NCI-H1105 treated with DMSO at 0.1 percent for 48 hours (cell line): ENCODE measurements at regions not wholly inside any gene's neighbourhood (a gene's known extent, or its start where the extent isn't known, plus 50 kb on each side); places are given as distances from the start of the nearest gene placed in this dataset.
"Not testable (repeated sequence)": the region's sequence is repeated elsewhere in the genome, so short reads cannot be mapped to it uniquely, and the experiment has no call there.

Source experiments
- DNase-seq: peaks from one replicate; lab custom pipeline; 2025; lab: John Stamatoyannopoulos, UW

DNA sequence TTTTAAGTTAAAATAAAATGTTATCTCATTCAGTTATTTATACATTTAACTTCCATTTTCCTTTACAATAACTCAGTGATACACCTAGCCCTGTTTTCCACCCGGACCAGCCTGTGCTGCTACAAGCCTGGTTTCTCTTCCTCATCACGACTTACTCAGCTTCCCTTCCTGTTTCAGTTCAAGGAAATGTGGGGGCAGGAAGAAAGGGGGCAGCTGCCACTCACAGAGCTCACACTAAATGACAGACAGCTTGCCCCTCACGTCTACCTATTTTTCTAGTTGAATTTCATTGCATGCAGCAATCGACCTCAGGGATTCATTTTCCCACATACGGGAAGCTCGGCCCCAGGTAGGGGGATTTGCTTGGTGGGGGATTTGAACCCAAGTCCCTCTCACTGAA is 442.6 kb downstream of the TMEM121 start:
- DNase-seq: not testable (repeated sequence)

DNA sequence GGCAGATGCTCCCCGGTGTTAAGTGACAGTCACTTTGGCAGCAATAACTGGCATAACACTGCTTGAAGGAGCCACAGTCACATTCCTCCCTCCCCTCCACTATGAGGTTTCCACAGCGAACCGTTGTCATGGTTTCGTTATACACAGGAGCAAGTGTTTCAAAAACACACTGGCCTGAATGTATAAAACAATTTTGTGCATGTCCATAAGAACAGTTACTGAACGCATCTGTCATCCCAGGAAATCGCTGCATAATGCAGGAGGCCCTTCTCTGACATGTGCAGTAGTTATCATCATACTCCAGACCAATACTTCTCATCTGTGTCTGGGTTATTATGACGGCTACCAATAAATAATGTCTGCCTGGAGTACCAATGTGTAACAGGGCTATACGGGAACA is 444.4 kb downstream of the TMEM121 start:
- not testable (repeated sequence) for DNase-seq

DNA sequence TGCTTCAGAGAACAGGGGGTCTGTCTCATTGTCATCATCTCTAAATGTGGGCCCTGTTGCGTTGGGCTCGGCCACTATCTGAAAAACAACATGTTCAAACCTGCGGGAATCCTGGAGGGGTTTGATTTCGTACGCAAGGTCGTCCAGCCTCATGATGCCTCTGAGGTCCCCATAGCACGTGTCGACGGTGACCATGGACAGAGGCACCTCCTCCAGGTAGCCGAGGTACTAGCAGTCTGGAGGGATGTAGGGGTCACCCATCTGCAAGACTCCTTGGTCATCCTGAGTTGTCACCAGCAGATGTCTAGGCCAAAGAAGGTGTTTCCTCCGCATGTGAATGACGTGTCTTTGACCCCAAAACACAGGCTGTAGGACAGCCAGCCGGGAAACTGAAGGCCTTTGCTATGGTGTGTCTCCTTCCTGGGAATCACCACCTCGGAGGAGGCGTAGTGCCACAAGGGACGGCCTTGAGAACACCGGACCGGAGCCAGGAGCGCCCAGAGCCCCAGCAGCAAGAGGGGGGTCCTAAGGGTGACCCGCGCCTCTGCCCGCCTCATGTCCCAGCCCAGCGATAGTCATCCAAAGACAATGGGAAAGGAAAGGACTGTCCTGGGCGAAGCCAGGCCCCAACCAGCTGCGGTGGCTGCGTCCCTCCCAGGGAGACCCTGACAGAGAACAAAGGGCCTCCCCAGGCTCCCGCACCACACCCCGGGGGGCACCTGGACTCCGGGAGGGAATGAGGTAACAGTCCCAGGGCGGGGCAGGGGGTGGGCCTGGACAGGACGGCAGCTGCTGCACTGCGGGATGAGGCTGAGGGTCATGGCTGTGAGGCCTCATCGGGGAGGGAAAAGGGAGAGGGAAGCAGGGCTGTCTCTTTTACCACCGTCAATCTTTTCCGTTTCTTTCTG is 445.5 kb downstream of the TMEM121 start:
- no peak for DNase-seq

DNA sequence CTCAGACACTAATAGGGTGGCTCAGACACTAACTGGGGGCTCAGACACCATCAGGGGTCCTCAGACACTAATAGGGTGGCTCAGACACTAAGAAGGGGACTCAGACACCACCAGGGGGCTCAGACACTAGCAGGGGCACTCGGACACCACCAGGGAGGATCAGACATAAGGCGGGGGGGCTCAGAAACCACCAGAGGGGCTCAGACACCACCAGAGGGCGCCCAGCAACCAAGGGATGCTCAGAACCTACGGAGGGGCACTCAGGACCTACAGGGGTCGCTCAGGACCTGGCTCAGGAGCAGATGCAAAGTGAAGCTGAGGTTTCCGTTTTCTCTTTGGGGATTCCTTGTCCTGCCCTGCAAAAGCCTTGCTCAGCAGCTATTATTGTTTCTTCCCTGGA is 448.5 kb downstream of the TMEM121 start:
- no peak for DNase-seq

DNA sequence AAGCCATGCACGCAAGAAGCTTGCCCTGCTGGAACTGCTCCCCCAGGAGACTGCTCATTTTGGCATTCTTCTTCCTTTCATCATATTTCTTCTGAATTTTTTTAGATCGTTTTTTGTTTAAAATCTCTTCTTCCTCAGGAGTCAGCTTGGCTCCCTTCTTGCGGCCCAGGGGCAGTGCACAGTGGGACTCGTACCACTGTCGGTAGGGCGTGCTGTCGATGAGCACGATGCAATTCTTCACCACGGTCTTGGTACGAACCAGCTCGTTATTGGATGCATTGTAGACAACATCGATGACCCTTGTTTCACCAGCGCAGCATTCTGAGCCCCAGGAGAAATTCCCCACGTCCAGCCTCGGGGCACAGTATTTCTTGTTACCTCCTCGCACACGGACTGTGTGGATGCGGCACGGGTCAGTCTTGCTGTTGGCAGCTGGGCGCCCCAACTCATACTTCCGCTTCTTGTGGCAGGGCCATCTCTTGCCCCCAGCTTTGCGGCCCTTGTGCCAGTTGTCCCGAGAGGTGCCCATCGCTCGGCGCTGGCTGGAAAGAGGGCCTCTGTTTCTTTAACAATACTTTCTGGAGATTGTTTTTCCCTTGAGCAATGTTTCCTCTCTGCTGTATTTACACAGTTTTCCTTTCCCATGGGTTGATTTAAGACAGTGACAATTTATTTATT is 452.4 kb downstream of the TMEM121 start:
- no peak for DNase-seq

DNA sequence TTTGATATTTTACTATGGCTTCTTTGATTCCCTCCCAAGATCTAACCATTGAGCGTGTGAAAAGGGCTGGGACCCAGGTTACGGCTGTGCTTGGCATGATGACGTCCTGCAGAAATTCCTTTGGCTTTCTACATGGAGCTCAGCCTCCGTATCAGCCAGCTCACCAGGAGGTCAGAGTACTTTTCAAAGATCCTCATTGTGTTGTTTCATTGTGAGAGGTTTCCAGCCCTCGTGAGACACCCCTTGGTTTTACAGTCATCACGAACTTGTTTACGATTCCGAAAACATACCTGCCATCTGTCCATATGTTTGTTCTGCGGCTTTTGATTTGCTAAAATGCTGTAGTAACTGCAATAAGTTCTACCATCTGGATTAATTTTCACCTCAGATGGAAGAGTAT is 453.1 kb downstream of the TMEM121 start:
- DNase-seq: no peak

DNA sequence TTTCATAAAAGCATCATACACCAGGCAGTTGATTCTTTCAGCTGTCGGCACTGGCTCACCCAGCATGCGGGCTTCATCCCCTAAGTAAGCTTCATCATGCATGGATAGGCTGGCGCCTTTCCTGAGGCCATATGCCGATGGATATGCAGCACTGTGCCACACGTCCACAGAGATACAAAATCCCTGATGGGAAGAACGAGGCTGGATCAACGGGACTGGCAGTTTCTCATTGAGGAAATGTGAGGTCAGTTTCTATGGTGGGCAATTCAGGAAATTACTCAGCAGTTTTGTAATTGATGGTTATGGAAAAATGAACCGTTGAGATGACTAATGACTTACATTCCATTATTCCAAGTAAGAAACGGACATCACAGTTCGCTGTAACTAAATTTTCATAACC is 453.8 kb downstream of the TMEM121 start:
- no peak for DNase-seq

DNA sequence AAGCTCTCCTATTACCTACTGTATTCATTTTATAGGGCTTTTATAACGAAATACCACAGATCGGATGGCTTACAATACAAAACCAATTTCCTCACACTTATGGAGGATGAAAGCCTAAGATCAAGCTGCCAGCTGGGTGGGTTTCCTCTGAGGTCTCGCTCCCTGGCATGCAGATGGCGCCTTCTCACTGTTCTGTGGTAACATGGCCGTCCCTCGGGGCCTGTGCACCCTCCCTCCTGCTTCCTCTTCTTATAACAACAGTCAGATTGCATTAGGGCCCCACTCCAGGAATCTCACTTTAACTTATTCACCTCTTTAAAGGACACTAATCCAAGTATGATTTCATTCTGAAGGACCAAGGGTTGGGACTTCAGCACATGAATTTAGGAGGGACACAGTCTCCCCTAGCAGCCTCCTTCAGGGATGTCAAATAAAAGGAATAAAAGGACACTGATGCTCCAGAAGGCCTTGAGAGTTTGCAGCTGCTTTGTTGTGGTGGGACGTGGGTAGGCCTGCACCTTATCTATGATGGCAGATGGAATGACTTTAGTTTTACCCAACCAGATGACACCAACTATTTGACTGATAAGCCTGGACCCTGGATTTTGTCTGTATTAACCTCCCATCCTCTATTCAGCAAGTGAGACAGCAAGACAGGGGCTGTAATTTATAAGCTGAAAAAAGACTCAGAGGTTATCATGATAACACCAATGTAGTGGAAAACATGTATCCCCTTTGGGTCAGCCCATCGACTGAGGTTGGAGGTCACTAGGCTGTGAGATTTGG is 455.3 kb downstream of the TMEM121 start:
- not testable (repeated sequence) for DNase-seq

DNA sequence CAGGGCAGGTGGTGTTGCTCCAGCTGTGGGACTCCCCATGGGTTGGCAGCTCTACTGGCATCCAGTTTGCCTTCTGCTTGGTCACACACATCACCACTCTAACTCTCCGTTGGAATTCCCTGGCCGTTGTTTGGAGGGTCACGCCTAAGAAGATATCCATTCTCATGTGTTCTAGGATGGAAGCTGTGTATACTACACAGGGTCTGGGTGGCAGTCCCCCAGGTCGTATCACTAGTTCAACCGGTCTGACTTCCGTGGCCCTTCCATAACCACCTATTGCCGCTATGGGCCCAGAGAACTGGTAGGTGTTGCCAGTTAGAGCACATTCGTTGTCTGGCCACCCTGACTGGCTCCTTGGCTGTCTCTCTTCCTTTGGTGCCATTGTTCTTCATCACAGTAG is 456.3 kb downstream of the TMEM121 start:
- no peak for DNase-seq

DNA sequence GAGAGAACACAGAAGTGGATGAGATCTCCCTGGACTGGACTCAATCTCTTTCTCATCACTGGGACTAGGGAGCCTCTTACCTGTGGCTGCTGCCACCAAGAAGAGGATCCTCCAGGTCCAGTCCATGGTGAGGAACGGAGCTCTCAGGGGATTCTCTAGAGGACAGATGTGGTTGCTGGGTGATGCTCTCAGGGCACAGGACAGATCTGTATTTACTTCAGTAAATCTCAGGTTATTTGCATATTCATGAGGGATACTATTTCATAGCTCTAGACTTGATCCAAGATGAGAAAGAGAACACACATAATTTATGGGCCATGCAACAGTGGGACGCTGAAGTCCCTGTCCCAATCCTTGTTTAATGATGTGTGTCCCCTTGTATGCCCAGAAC is 460.5 kb downstream of the TMEM121 start:
- no peak for DNase-seq

DNA sequence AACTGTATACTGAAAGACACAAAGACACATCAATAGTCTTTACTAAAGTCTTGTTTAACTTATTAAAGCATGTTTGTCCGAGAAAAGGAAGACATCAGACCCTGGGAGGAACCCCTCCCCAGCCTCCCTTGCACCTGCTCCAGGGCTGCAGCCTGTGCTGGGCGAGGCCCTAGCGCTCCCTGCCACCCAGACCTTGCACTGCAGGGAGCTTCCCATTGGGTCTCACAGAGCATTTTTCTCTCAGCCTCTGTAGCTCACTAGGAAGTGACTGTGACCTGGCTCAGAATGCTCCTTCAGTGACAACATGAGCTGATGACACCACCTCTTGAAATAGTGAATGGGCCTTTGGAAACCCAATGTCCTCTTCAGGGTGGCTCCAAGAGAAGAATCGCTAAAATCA is 461.2 kb downstream of the TMEM121 start:
- DNase-seq: no peak

DNA sequence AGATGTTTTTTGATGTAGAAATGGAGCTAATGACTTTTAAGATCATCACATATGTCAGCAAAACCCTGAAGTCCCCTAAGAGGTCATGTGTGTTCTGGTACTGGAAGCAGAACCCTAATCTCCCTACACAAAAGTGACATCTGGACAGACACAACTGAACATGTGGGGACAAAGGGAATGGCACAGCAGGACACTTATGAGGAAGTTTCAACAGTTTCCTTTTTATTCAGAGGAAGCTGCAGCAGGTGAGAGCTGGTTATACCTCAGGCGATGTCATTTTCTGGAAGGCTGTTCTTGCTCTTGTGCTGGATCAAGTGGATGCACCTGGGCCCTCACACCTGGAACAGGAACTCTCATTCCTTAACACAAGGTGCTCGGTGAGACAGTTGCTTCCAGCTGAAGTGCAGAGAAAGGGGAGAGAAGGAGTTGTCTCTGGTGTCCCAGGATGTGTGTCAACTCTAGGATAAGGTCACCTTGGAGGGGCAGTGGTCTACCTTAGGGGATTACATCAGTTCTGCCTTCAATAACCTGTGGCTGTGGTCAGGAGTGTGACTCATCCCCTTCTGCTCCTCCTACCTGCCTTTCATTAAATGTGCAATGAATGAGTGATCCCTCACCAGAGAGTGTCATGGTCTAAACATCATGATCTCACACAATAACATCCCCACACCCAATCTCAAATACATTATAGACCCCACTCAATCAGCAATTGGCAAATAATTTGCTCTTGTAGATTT is 463.4 kb downstream of the TMEM121 start:
- no peak for DNase-seq

DNA sequence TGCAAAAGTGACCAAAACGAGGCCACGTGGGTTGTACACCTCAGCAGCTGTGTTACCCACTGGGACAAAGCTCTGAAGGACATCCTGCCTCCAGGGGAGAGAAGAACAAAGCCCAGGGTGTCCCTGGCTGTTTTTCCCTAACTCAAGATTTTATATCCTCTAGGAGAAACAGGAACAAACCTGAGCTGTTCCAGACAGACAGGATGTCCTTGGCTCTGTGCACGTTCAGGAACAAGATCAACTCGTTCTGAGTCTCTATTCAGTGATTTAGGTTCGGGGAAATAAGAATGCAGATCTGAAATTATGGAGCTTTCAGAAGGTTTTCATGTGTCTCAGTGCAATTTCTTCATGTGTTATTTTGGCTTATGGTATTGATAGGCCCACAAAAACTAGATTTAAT is 465.3 kb downstream of the TMEM121 start:
- not testable (repeated sequence) for DNase-seq

DNA sequence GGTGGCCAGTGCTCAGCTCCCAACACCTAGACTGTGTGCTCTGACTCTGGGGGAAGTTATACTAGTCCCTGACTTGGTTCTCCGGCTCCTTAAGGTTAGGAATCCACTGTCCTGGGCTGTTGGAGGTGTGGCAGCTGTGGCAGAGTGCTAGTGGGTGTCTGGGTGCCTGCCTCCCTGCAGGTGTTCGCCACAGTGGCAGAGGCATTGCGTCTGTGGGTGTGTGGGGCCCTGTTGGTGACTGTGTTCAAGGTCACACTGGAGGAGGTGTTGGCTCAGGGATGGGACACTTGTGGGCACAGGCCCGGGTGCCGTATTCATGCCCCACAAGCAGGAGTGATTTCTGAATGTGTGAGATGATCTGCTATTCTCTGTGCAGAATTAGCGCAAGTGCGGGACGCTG is 467.4 kb downstream of the TMEM121 start:
- no peak for DNase-seq

DNA sequence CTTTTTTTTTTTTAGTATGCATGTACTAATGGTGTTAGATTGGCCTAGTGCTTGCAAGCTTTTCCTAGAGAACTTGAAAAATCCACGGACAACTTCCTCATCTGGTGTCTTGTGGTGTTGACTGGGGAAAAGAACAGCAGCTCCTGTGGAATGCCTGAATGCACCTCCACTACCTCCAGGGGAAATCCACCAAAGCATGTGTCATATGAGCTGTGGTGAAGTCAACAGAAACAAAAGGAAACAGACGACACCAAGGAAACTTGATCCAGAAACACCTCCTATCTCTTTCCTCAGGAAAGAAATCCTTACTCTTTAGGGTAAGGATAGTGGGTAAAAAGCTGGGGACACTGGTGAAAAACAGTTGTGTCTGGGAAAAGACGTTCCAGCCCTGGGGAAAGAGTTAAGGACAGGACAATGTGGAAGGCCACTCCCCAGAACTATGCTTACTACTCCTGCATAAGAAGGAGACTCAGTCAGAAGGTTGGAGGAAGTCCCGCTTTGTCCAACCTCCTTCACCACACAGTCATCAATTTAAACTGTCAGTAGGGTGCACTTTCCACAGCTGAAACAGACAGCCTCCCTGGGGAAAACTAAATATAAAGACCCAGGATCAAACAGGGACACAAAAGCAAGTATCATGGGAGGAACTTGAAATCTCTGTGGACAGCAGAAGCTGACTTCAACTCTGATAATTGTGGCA is 468.8 kb downstream of the TMEM121 start:
- DNase-seq: not testable (repeated sequence)

DNA sequence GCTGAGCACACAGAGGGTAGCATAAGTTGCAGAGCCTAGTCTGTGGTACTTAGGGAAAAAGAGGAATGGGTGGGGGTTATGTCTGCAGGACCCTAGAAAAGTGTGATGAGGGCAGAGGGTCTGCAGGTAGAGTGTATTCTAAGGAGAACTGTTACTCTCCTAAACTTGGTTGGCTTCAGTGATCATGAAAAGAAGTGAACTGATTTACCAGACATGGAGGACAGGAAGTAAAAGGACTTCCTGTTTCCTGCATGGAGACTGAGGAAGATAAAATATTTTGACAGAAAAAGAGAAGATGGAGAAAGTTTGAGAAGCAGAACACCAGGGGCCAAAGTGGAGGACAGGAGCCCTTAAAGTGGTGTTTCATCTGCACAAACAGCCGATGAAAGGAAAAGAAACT is 472.2 kb downstream of the TMEM121 start:
- DNase-seq: not testable (repeated sequence)

DNA sequence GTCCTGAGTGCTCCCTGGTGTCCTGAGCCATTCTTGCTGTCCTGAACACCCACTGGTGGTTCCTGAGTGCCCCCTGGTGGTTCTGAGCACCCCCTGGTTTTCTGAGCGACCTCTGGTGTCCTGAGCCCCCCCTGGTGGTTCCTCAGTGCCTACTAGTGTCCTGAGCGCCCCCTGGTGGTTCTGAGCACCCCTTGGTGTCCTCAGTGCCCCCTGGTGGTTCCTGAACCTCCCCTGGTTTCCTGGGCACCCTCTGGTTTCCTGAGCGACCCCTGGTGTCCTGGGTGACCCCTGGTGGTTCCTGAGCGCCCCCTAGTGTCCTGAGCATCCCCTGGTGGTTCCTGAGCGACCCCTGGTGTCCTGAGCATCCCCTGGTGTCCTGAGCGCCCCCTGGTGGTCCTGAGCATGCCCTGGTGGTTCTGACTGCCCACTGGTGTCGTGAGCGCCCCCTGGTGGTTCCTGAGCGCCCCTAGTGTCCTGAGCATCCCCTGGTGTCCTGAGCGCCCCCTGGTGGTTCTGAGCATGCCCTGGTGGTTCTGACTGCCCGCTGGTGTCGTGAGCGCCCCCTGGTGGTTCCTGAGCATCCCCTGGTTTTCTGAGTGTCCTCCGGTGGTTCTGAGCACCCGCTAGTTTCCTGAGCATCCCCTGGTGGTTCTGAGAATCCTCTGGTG is 473.1 kb downstream of the TMEM121 start:
- DNase-seq: no peak

DNA sequence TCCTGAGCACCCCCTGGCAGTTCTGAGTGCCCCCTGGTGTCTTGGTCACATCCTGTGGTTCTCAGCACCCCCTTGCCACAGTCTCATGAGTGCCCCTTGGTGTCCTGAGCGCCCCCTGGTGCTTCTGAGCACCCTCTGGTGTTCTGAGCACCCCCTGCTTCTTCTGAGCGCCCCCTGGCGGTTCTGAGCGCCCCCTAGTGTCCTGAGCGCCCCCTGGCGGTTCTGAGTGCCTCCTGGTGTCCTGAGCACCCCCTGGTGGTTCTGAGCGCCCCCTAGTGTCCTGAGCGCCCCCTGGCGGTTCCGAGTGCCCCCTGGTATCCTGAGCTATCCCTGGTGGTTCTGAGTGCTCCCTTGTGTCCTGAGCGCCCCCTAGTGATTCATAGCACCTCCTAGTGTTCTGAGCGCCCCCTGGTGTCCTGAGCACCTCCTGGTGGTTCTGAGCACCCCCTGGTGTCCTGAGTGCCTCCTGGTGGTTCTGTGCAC is 473.7 kb downstream of the TMEM121 start:
- DNase-seq: not testable (repeated sequence)

DNA sequence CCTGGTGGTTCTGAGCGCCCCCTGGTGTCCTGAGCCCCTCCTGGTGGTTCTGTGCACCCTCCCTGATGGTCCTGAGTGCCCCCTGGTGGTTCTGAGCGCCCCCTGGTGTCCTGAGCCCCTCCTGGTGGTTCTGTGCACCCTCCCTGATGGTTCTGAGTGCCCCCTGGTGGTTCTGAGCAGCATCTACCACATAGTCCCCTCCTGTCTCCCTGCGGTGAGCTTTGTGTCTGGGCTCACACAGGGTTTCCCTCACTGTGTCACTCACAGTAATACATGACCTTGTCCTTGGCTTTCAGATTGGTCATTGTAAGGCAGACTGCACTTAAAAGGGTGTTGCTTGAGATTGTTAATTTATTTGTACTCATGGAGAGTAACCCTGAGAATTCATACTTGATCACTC is 474.9 kb downstream of the TMEM121 start:
- not testable (repeated sequence) for DNase-seq

DNA sequence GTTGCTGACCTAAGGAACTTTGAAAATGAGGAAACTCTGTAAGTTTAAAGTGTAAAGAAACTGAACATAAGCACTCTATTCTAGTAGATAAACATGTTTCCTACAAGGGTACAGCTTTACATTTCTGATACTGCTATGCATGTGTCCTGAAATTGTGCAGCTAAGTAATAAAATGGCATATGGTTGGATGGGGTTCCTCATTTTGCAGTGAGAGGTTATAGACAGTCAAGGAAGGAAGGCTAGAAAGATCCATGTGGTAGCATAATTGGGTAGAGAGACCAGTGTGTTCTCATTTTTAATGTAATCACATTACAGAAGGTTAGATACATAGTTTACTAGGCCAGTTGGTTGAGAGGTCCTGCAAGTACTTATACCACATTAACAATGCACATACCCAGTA is 477.0 kb downstream of the TMEM121 start:
- DNase-seq: no peak
